GM12864 (cell line): ENCODE measurements at regions not wholly inside any gene's neighbourhood (a gene's known extent, or its start where the extent isn't known, plus 50 kb on each side); places are given as distances from the start of the nearest gene placed in this dataset.

ENCODE experiments used
- DNase-seq: peaks from one replicate; pipeline ENCODE4 v3.0.0-alpha.2; 2011; ENCODE audit warnings: low read depth
- H3K4me3 ChIP-seq: 2 replicates; pipeline ENCODE4 v1.5.1; 2011; ENCODE audit warnings: mild to moderate bottlenecking, low read depth, low read length, control low read depth
- CTCF ChIP-seq: IDR thresholded peaks from 2 replicates; pipeline ENCODE4 v1.5.1; 2011; ENCODE audit warnings: low read depth, mild to moderate bottlenecking, moderate library complexity, low read length, control low read depth, inconsistent platforms; ENCODE audit errors: missing control alignments

GRCh38 chr20:60697252-60697651 is 554.8 kb upstream of the CDH4 start:
- H3K4me3 ChIP-seq, result no peak overlapping the region
- no peak for TF ChIP-seq CTCF
- no peak for DNase-seq

DNA sequence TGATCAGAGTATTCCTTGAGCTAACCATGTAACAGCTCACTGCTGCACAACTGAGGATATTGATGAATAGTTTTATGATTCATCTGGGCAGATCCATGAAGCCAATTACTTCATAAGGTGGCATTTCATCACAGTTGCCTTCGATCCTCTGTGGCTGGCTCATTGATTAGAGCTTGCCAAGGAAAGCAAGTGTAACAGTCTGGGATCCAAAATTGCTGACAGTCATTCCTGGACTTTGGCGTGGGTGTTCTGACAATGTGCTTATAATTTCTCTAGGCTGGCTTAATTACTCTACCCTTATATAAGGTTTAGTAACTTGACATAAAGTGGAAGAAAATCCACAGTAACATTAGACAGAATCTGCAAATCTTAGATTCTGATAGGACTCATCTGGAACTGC is 551.3 kb upstream of the CDH4 start:
- TF ChIP-seq CTCF, result no peak
- DNase-seq, result no peak
- no peak overlapping the region for H3K4me3 ChIP-seq

DNA sequence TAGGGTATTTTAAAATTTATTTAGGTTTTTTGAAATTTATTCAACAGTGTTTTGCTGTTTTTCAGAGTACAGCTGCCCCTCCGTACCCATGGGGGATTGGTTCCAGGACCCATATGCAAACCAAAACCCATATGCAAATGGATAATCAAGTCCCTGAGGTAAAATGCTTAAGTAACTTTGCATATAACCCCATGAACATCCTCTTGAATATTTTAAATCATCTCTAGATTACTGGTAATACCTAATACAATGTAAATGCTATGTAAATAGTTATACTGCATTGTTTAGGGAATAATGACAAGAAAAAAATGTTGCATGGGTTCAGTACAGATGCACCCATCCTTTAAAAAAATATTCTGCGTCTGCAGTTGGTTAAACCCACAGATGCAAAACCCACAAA is 547.9 kb upstream of the CDH4 start:
- H3K4me3 ChIP-seq, result no peak overlapping the region
- DNase-seq, result no peak
- TF ChIP-seq CTCF, result no peak

DNA sequence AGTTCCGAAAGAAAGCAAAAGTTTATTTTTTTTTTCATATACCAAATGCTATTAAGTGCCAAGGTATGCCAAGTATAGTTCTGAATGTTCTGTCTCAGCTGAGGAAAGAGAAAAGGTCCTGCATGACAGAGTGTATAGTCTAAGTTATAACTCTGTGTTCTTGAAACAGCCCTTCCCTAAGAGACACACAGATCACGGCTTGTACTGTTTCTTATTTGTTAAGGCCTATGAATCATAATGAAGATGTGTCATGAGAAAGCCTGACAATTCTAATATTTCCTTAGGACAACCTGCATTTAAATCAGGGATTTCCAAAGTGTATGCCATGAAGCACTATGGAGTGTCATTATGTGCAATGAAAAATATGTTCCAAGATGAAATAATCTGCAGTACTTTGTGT is 538.7 kb upstream of the CDH4 start:
- no peak for DNase-seq
- no peak overlapping the region for H3K4me3 ChIP-seq
- TF ChIP-seq CTCF, result no peak

DNA sequence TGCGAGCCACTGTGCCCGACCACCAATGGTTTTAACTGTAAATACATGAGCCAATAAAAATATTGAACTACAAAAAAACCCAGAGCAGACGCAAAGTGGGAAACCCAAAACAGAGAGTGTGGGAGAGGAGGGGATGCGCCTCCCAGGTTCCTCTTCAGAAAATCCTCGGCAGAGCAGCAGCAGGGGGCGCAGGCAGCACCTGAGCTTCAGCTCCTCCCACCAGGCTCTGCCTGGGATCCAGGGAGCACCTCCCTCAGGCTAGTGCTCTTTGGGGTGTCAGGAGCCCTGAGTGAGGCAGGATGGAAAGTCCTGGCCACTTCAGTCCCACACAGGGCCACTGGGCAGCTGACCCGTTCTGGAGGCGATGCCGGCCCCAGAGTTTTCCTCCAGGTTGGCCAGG is 536.9 kb upstream of the CDH4 start:
- TF ChIP-seq CTCF, result no peak
- no peak overlapping the region for H3K4me3 ChIP-seq
- DNase-seq, result no peak

- DNase-seq, result no peak
- TF ChIP-seq CTCF, result no peak
- H3K4me3 ChIP-seq, result no peak overlapping the region
Measured at GRCh38 chr20:60718743-60719480, 533.1 kb upstream of the CDH4 start.

- DNase-seq, result no peak
- H3K4me3 ChIP-seq, result no peak overlapping the region
- no peak for TF ChIP-seq CTCF
Measured at GRCh38 chr20:60725311-60725906, 526.7 kb upstream of the CDH4 start.
